Fibroblast of lung (primary cell): ENCODE measurements at regions not wholly inside any gene's neighbourhood (a gene's known extent, or its start where the extent isn't known, plus 50 kb on each side); places are given as distances from the start of the nearest gene placed in this dataset.
"Not testable (repeated sequence)": the region's sequence is repeated elsewhere in the genome, so short reads cannot be mapped to it uniquely, and the experiment has no call there.

ENCODE experiments used
- DNase-seq, 2 donors: peaks; one replicate each; pipeline versions ENCODE4 v3.0.0 to v3.0.0-alpha.2; 2010; ENCODE audit warnings: low read depth in 2 of 2
- H2AFZ ChIP-seq: 2 replicates; pipeline ENCODE4 v1.5.1; 2012; ENCODE audit warnings: low read length, control low read depth, inconsistent platforms
- H3K27ac ChIP-seq: 2 replicates; pipeline ENCODE4 v1.5.1; 2011; ENCODE audit warnings: low read length, control low read depth; ENCODE audit not compliant: insufficient read depth
- H3K27me3 ChIP-seq: 2 replicates; pipeline ENCODE4 v1.5.1; 2011; ENCODE audit warnings: mild to moderate bottlenecking, low read length; ENCODE audit not compliant: control insufficient read depth, insufficient read depth
- H3K36me3 ChIP-seq: 2 replicates; pipeline ENCODE4 v1.5.1; 2011; ENCODE audit warnings: low read length; ENCODE audit not compliant: control insufficient read depth, insufficient read depth
- H3K4me1 ChIP-seq: 2 replicates; pipeline ENCODE4 v1.5.1; 2011; ENCODE audit warnings: low read length; ENCODE audit not compliant: control insufficient read depth, insufficient read depth; ENCODE audit errors: extremely low read depth
- H3K4me2 ChIP-seq: 2 replicates; pipeline ENCODE4 v1.5.1; 2011; ENCODE audit warnings: low read length, control low read depth; ENCODE audit not compliant: insufficient read depth; ENCODE audit errors: extremely low read depth
- H3K4me3 ChIP-seq, 4 experiments: fragments of 200-600 bp in 1 of 4; sonication (generic) in 1 of 4; replicated peaks in 1 of 4; 2 replicates each; pipeline ENCODE4 v1.5.1; 2011 to 2016; ENCODE audit warnings: low read length in 4 of 4, low read depth in 3 of 4, mild to moderate bottlenecking in 3 of 4, control low read depth in 2 of 4, inconsistent platforms in 1 of 4, mixed read lengths in 1 of 4; ENCODE audit not compliant: insufficient read depth in 1 of 4; ENCODE audit errors: control extremely low read depth in 1 of 4
- H3K79me2 ChIP-seq: 2 replicates; pipeline ENCODE4 v1.5.1; 2012; ENCODE audit warnings: mild to moderate bottlenecking, low read length, inconsistent platforms; ENCODE audit not compliant: control insufficient read depth, insufficient read depth
- H3K9ac ChIP-seq: 2 replicates; pipeline ENCODE4 v1.5.1; 2011; ENCODE audit warnings: mild to moderate bottlenecking, low read length, control low read depth; ENCODE audit not compliant: insufficient read depth
- H3K9me3 ChIP-seq: 2 replicates; pipeline ENCODE4 v1.5.1; 2012; ENCODE audit warnings: low read depth, low read length; ENCODE audit not compliant: control insufficient read depth, insufficient read depth
- H4K20me1 ChIP-seq: 2 replicates; pipeline ENCODE4 v1.5.1; 2011; ENCODE audit warnings: low read length; ENCODE audit not compliant: control insufficient read depth, insufficient read depth; ENCODE audit errors: extremely low read depth
- EZH2 ChIP-seq: IDR thresholded peaks from 2 replicates; pipeline ENCODE4 v1.5.1; 2012; ENCODE audit warnings: low read length, control low read depth, mild to moderate bottlenecking; ENCODE audit errors: missing control alignments
- TF ChIP-seq, protein P1 (sequence below), 2 donors: IDR thresholded peaks in 1 of 2; conservative IDR thresholded peaks in 1 of 2; 1 replicate in 1 of 2; 2 replicates in 1 of 2; pipeline ENCODE4 v1.5.1; 2011 to 2012; ENCODE audit warnings: low read length in 2 of 2, control low read depth in 1 of 2, inconsistent platforms in 1 of 2, low read depth in 1 of 2, mild to moderate bottlenecking in 1 of 2

DNA sequence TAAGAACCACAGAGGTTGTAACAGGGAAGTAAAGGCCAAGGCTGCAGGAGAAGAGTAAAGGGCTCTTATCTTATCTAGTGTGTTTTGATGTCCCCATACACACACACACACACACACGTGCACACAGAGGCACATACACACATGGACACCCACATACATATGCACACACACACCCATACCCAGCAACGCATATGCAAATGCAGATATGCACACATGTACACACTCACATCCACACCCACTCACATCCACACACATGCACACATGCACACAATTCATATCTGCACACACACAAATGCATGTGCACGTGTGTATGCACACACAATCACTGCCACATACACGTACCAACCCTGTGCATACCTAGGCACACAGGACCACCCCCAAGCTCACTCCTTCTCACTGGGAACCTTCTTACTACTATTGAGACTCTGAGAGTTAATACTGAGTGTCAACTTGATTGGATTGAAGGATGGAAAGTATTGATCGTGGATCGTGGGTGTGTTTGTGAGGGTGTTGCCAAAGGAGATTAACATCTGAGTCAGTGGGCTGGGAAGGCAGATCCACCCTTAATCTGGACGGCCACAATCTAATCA lies 99.0 kb upstream of the AKAP13 start:
- TF ChIP-seq, protein P1, sequence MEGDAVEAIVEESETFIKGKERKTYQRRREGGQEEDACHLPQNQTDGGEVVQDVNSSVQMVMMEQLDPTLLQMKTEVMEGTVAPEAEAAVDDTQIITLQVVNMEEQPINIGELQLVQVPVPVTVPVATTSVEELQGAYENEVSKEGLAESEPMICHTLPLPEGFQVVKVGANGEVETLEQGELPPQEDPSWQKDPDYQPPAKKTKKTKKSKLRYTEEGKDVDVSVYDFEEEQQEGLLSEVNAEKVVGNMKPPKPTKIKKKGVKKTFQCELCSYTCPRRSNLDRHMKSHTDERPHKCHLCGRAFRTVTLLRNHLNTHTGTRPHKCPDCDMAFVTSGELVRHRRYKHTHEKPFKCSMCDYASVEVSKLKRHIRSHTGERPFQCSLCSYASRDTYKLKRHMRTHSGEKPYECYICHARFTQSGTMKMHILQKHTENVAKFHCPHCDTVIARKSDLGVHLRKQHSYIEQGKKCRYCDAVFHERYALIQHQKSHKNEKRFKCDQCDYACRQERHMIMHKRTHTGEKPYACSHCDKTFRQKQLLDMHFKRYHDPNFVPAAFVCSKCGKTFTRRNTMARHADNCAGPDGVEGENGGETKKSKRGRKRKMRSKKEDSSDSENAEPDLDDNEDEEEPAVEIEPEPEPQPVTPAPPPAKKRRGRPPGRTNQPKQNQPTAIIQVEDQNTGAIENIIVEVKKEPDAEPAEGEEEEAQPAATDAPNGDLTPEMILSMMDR (conservative IDR thresholded peaks at IDR 0.05 in 1 of 2, IDR thresholded peaks at IDR 0.05 in 1 of 2; ENCODE audit: low read depth in 1 of 2, low read length in 2 of 2) = no peak
- TF ChIP-seq EZH2 = no peak
- no peak overlapping the region for H3K27ac ChIP-seq
- no peak for DNase-seq

DNA sequence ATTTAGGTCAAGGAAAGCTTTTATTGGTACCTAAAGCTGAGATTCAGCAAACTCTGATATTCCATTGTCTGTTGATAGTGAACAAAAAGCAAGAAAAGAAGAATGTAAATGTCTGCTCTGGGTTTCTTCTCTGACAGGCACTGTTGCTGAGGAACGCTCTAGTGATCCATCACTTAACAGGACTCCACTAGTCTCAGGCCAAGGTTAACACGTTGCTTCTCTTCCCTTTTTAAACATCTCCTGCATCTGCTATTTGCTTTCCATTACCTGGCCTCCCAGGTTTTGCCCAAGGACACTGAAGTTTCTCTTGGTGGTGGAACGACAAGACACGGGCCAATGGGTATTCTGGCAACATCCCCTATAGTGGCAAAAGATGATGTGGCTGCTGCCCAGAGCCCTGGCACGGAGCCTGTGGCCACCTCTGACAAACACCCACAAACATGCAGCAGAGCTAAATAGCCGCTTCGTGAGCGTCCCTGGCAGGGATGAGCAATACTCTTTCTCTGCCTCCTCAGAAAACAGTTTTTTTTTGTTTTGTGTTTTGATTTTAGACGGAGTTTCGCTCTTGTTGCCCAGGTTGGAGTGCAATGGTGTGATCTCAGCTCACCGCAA lies 97.8 kb upstream of the AKAP13 start:
- H3K4me2 ChIP-seq = no peak overlapping the region
- no peak overlapping the region for H3K9ac ChIP-seq
- no peaks in the 10 kb centered on the region for H4K20me1 ChIP-seq
- H2AFZ ChIP-seq = no peak overlapping the region
- H3K79me2 ChIP-seq = no peaks in the 10 kb centered on the region
- DNase-seq = peak; percentile 41 to 80
- no peaks in the 10 kb centered on the region for H3K4me1 ChIP-seq
- no peak overlapping the region for H3K27ac ChIP-seq
- no peak for TF ChIP-seq EZH2
- H3K4me3 ChIP-seq = no peak overlapping the region
- H3K9me3 ChIP-seq = no peaks in the 10 kb centered on the region
- no peaks in the 10 kb centered on the region for H3K36me3 ChIP-seq
- no peaks in the 10 kb centered on the region for H3K27me3 ChIP-seq

More for the DNA sequence above, 99.0 kb upstream of the AKAP13 start:
- Histone ChIP-seq H2AFZ (no peak overlapping the region), H3K79me2 (no peaks in the 10 kb centered on the region), H3K9me3 (no peaks in the 10 kb centered on the region), H4K20me1 (no peaks in the 10 kb centered on the region), H3K4me2 (no peak overlapping the region), H3K4me3 (no peak overlapping the region), H3K9ac (no peak overlapping the region), H3K4me1 (no peaks in the 10 kb centered on the region), H3K27me3 (no peaks in the 10 kb centered on the region), H3K36me3 (no peaks in the 10 kb centered on the region)

DNA sequence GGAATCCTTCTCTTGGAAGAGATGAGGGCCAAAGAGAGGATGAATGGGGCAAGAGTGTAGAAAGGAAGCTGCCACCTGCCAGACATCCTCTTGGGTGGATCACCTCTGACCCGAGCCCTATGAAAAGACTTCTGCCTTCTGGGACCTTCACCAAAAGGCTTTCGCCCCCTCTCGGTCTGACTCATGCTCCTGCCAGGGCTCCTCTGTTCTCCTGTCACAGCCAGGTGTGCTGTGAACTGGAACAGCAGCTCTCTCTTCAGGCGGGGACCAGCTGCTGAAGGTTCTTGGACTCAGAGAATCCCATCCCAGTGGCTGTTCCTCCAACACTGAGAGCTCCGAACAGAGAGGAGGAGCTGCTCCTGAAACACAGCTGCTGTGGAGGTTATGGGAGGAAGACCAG lies 96.6 kb upstream of the AKAP13 start:
- H3K79me2 ChIP-seq, H2AFZ ChIP-seq, H3K4me3 ChIP-seq, H3K9me3 ChIP-seq, DNase-seq, H3K4me1 ChIP-seq, H3K4me2 ChIP-seq, H4K20me1 ChIP-seq, H3K27ac ChIP-seq, H3K36me3 ChIP-seq, H3K9ac ChIP-seq, H3K27me3 ChIP-seq: not testable (repeated sequence)

DNA sequence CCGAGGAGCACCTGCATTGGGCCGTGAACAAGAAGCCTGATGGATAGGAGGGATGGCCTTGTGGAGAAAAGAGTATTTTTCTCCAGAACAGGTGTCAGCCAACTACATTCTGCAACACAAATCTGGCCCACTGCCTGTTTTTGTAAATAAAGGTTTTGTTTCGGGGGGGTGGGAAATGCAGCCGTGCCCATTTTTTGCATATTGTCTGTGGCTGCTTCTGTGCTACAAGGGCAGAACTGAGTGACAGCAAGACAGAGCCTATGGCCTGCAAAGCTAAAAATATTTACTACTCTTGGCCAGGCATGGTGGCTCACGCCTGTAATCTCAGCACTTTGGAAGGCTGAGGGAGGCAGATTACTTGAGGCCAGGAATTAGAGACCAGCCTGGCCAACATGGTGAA lies 95.9 kb upstream of the AKAP13 start:
- Histone ChIP-seq H3K36me3 (no peaks in the 10 kb centered on the region), H4K20me1 (no peaks in the 10 kb centered on the region), H3K4me1 (no peaks in the 10 kb centered on the region), H2AFZ (no peak overlapping the region), H3K79me2 (no peaks in the 10 kb centered on the region), H3K27ac (no peak overlapping the region), H3K4me2 (no peak overlapping the region), H3K27me3 (no peaks in the 10 kb centered on the region), H3K9me3 (no peaks in the 10 kb centered on the region), H3K4me3 (no peak overlapping the region), H3K9ac (no peak overlapping the region)
- no peak for DNase-seq
- TF ChIP-seq, protein P1 (conservative IDR thresholded peaks at IDR 0.05 in 1 of 2, IDR thresholded peaks at IDR 0.05 in 1 of 2; ENCODE audit: low read depth in 1 of 2, low read length in 2 of 2) = no peak
- no peak for TF ChIP-seq EZH2
